HUES6 (cell line): ENCODE measurements at regions not wholly inside any gene's neighbourhood (a gene's known extent, or its start where the extent isn't known, plus 50 kb on each side); places are given as distances from the start of the nearest gene placed in this dataset.

Experiments used
- H3K27ac ChIP-seq: 2 replicates; pipeline ENCODE4 v1.7.0; 2013; ENCODE audit warnings: low read depth, mild to moderate bottlenecking, low read length, inconsistent platforms
- H3K27me3 ChIP-seq: 2 replicates; pipeline ENCODE4 v1.6.1; 2013; ENCODE audit warnings: low read length; ENCODE audit not compliant: control insufficient read depth, insufficient read depth
- H3K36me3 ChIP-seq: 2 replicates; pipeline ENCODE4 v1.6.1; 2013; ENCODE audit warnings: low read length; ENCODE audit not compliant: control insufficient read depth, insufficient read depth
- H3K4me1 ChIP-seq: 2 replicates; pipeline ENCODE4 v1.6.1; 2013; ENCODE audit warnings: low read length; ENCODE audit not compliant: control insufficient read depth, insufficient read depth
- H3K4me3 ChIP-seq: 2 replicates; pipeline ENCODE4 v1.5.1; 2013; ENCODE audit warnings: low read depth, low read length
- H3K9ac ChIP-seq: one replicate; pipeline ENCODE4 v1.6.1; 2013; ENCODE audit warnings: mild to moderate bottlenecking, low read length
- H3K9me3 ChIP-seq: 2 replicates; pipeline ENCODE4 v1.6.1; 2013; ENCODE audit warnings: low read depth, low read length; ENCODE audit not compliant: control insufficient read depth, insufficient read depth

- H3K9me3 ChIP-seq, result no peaks in the 10 kb centered on the region
- no peaks in the 10 kb centered on the region for H3K36me3 ChIP-seq
- H3K4me3 ChIP-seq, result no peak overlapping the region
- no peaks in the 10 kb centered on the region for H3K27me3 ChIP-seq
- no peak overlapping the region for H3K27ac ChIP-seq
- H3K9ac ChIP-seq, result no peak overlapping the region
- H3K4me1 ChIP-seq, result no peaks in the 10 kb centered on the region
Measured at GRCh38 chr10:108775911-108776475, 1147.3 kb downstream of the XPNPEP1 start.

- no peaks in the 10 kb centered on the region for H3K9me3 ChIP-seq
Measured at GRCh38 chr10:108771106-108771505, 1152.2 kb downstream of the XPNPEP1 start.

GRCh38 chr10:108765794-108766193, 1157.5 kb downstream of the XPNPEP1 start:
- no peaks in the 10 kb centered on the region for H3K9me3 ChIP-seq
- no peak overlapping the region for H3K9ac ChIP-seq
- H3K4me1 ChIP-seq, result no peaks in the 10 kb centered on the region
- H3K27me3 ChIP-seq, result no peaks in the 10 kb centered on the region
- H3K27ac ChIP-seq, result no peak overlapping the region
- no peaks in the 10 kb centered on the region for H3K36me3 ChIP-seq
- no peak overlapping the region for H3K4me3 ChIP-seq

More at GRCh38 chr10:108771106-108771505, 1152.2 kb downstream of the XPNPEP1 start:
- H3K27me3 ChIP-seq, result no peaks in the 10 kb centered on the region
- H3K4me3 ChIP-seq, result no peak overlapping the region
- H3K4me1 ChIP-seq, result no peaks in the 10 kb centered on the region
- no peaks in the 10 kb centered on the region for H3K36me3 ChIP-seq
- no peak overlapping the region for H3K27ac ChIP-seq
- no peak overlapping the region for H3K9ac ChIP-seq

GRCh38 chr10:108757946-108758345, 1165.4 kb downstream of the XPNPEP1 start:
- no peaks in the 10 kb centered on the region for H3K9me3 ChIP-seq
- no peaks in the 10 kb centered on the region for H3K4me1 ChIP-seq
- H3K27ac ChIP-seq, result no peak overlapping the region
- H3K36me3 ChIP-seq, result no peaks in the 10 kb centered on the region
- H3K27me3 ChIP-seq, result no peaks in the 10 kb centered on the region
- no peak overlapping the region for H3K4me3 ChIP-seq
- H3K9ac ChIP-seq, result no peak overlapping the region

- Histone ChIP-seq H3K9ac (no peak overlapping the region), H3K36me3 (no peaks in the 10 kb centered on the region), H3K4me3 (no peak overlapping the region), H3K27me3 (no peaks in the 10 kb centered on the region), H3K4me1 (no peaks in the 10 kb centered on the region), H3K27ac (no peak overlapping the region), H3K9me3 (no peaks in the 10 kb centered on the region)
Measured at GRCh38 chr10:108755646-108756045, 1167.7 kb downstream of the XPNPEP1 start.

GRCh38 chr10:108753326-108753725, 1170.0 kb downstream of the XPNPEP1 start:
- no peak overlapping the region for H3K4me3 ChIP-seq
- H3K4me1 ChIP-seq, result no peaks in the 10 kb centered on the region
- H3K9ac ChIP-seq, result no peak overlapping the region
- no peak overlapping the region for H3K27ac ChIP-seq
- no peaks in the 10 kb centered on the region for H3K27me3 ChIP-seq
- no peaks in the 10 kb centered on the region for H3K9me3 ChIP-seq
- no peaks in the 10 kb centered on the region for H3K36me3 ChIP-seq

GRCh38 chr10:108749042-108749441, 1174.3 kb downstream of the XPNPEP1 start:
- no peaks in the 10 kb centered on the region for H3K27me3 ChIP-seq
- no peaks in the 10 kb centered on the region for H3K9me3 ChIP-seq
- no peak overlapping the region for H3K27ac ChIP-seq

GRCh38 chr10:108736111-108736510, 1187.2 kb downstream of the XPNPEP1 start:
- Histone ChIP-seq H3K4me1 (no peaks in the 10 kb centered on the region), H3K9ac (no peak overlapping the region), H3K4me3 (no peak overlapping the region), H3K27me3 (no peaks in the 10 kb centered on the region), H3K27ac (no peak overlapping the region), H3K36me3 (no peaks in the 10 kb centered on the region), H3K9me3 (0 out of 2 replicates have a peak, but pooled peaks cover 3% of the 10 kb centered on the region)

More at GRCh38 chr10:108749042-108749441, 1174.3 kb downstream of the XPNPEP1 start:
- Histone ChIP-seq H3K9ac (no peak overlapping the region), H3K36me3 (no peaks in the 10 kb centered on the region), H3K4me1 (no peaks in the 10 kb centered on the region), H3K4me3 (no peak overlapping the region)

- H3K36me3 ChIP-seq, result no peaks in the 10 kb centered on the region
- H3K27ac ChIP-seq, result no peak overlapping the region
- H3K27me3 ChIP-seq, result no peaks in the 10 kb centered on the region
- H3K4me1 ChIP-seq, result no peaks in the 10 kb centered on the region
- H3K9me3 ChIP-seq, result 0 out of 2 replicates have a peak, but pooled peaks cover 3% of the 10 kb centered on the region
- no peak overlapping the region for H3K4me3 ChIP-seq
- H3K9ac ChIP-seq, result no peak overlapping the region
Measured at GRCh38 chr10:108735380-108735779, 1187.9 kb downstream of the XPNPEP1 start.

GRCh38 chr10:108721874-108722273, 1201.4 kb downstream of the XPNPEP1 start:
- Histone ChIP-seq H3K9ac (no peak overlapping the region), H3K27me3 (no peaks in the 10 kb centered on the region), H3K4me3 (no peak overlapping the region), H3K4me1 (no peaks in the 10 kb centered on the region), H3K27ac (no peak overlapping the region), H3K9me3 (peaks cover 2% of the 10 kb centered on the region; the same call in 1 of the 2 replicates), H3K36me3 (no peaks in the 10 kb centered on the region)

- Histone ChIP-seq H3K27ac (no peak overlapping the region), H3K36me3 (no peaks in the 10 kb centered on the region), H3K4me1 (no peaks in the 10 kb centered on the region), H3K27me3 (no peaks in the 10 kb centered on the region), H3K9ac (no peak overlapping the region), H3K9me3 (peaks cover 26% of the 10 kb centered on the region), H3K4me3 (no peak overlapping the region)
Measured at GRCh38 chr10:108716352-108716751, 1207.0 kb downstream of the XPNPEP1 start.
